ENCODE measurements at regions not wholly inside any gene's neighbourhood (a gene's known extent, or its start where the extent isn't known, plus 50 kb on each side); places are given as distances from the start of the nearest gene placed in this dataset.
A peak's percentile ranks its signal among the peaks of the same experiment; 100 is the strongest.

- Mint-ChIP-seq H3K4me3 (no peak overlapping the region), H3K9me3 (no peaks in the 10 kb centered on the region), H3K36me3 (ENCODE audit: low read depth) (no peaks in the 10 kb centered on the region), H3K27me3 (no peaks in the 10 kb centered on the region), H3K4me1 (ENCODE audit: low read depth) (peaks cover 10% of the 10 kb centered on the region), H3K27ac (no peak overlapping the region)
- no peaks in the 10 kb centered on the region for H3K9me3 ChIP-seq (ENCODE audit: control insufficient read depth in 1 of 2, insufficient read depth in 1 of 2, low read length in 2 of 2)
- no peaks in the 10 kb centered on the region for H3K36me3 ChIP-seq (ENCODE audit: insufficient read depth, low read length)
- no peak for TF ChIP-seq CTCF (IDR thresholded peaks at IDR 0.05)
- DNase-seq = no peak
- H3K27ac ChIP-seq (ENCODE audit: low read depth in 1 of 2, low read length in 2 of 2) = no peak overlapping the region
- no peaks in the 10 kb centered on the region for H3K27me3 ChIP-seq (ENCODE audit: control insufficient read depth in 1 of 2, insufficient read depth in 2 of 2, low read length in 2 of 2)
- POLR2A ChIA-PET = interaction anchor here (0.5 kb wide), 1 partner anchor 62 kb away, joined by 4 read pairs; no protein-coding TSS in a partner anchor
- intact Hi-C loops (cut with DNase I, micrococcal nuclease) = loop anchor here in 1 of 2 experiments (5.0 kb wide), 1 partner anchor 1033 kb away; no protein-coding TSS in a partner anchor
- no peak overlapping the region for H3K4me3 ChIP-seq (ENCODE audit: low read length)
- CTCF ChIA-PET = no interaction called here
- no peaks in the 10 kb centered on the region for H3K4me1 ChIP-seq (ENCODE audit: insufficient read depth, low read length)
- ATAC-seq (ENCODE audit: poor library complexity) = no peak
Measured at GRCh38 chr5:109594217-109594616, 95.5 kb upstream of the MAN2A1 start.

- no peaks in the 10 kb centered on the region for H3K36me3 ChIP-seq (ENCODE audit: insufficient read depth, low read length)
- POLR2A ChIA-PET = no interaction called here
- no peak for ATAC-seq (ENCODE audit: poor library complexity)
- no peak for TF ChIP-seq CTCF (IDR thresholded peaks at IDR 0.05)
- H3K4me1 Mint-ChIP-seq (ENCODE audit: low read depth) = peaks cover 10% of the 10 kb centered on the region
- H3K4me3 ChIP-seq (ENCODE audit: low read length) = no peak overlapping the region
- H3K27ac Mint-ChIP-seq = no peak overlapping the region
- CTCF ChIA-PET = no interaction called here
- H3K27ac ChIP-seq (ENCODE audit: low read depth in 1 of 2, low read length in 2 of 2) = no peak overlapping the region
- H3K27me3 Mint-ChIP-seq = no peaks in the 10 kb centered on the region
- no peaks in the 10 kb centered on the region for H3K9me3 Mint-ChIP-seq
- H3K9me3 ChIP-seq (ENCODE audit: control insufficient read depth in 1 of 2, insufficient read depth in 1 of 2, low read length in 2 of 2) = no peaks in the 10 kb centered on the region
- H3K4me1 ChIP-seq (ENCODE audit: insufficient read depth, low read length) = no peaks in the 10 kb centered on the region
- H3K27me3 ChIP-seq (ENCODE audit: control insufficient read depth in 1 of 2, insufficient read depth in 2 of 2, low read length in 2 of 2) = no peaks in the 10 kb centered on the region
- no peaks in the 10 kb centered on the region for H3K36me3 Mint-ChIP-seq (ENCODE audit: low read depth)
- DNase-seq = no peak
- intact Hi-C loops (cut with DNase I, micrococcal nuclease) = loop anchor here in 1 of 2 experiments (5.0 kb wide), 1 partner anchor 1037 kb away; no protein-coding TSS in a partner anchor
- H3K4me3 Mint-ChIP-seq = no peak overlapping the region
Measured at GRCh38 chr5:109590799-109591198, 98.9 kb upstream of the MAN2A1 start.

- Histone ChIP-seq H3K27me3 (ENCODE audit: control insufficient read depth in 1 of 2, insufficient read depth in 2 of 2, low read length in 2 of 2) (no peaks in the 10 kb centered on the region), H3K9me3 (ENCODE audit: control insufficient read depth in 1 of 2, insufficient read depth in 1 of 2, low read length in 2 of 2) (no peaks in the 10 kb centered on the region), H3K4me1 (ENCODE audit: insufficient read depth, low read length) (no peaks in the 10 kb centered on the region), H3K4me3 (ENCODE audit: low read length) (no peak overlapping the region), H3K36me3 (ENCODE audit: insufficient read depth, low read length) (no peaks in the 10 kb centered on the region), H3K27ac (ENCODE audit: low read depth in 1 of 2, low read length in 2 of 2) (no peak overlapping the region)
- Mint-ChIP-seq H3K9me3 (no peaks in the 10 kb centered on the region), H3K4me3 (no peak overlapping the region), H3K4me1 (ENCODE audit: low read depth) (peaks cover 10% of the 10 kb centered on the region), H3K27me3 (no peaks in the 10 kb centered on the region), H3K36me3 (ENCODE audit: low read depth) (no peaks in the 10 kb centered on the region), H3K27ac (no peak overlapping the region)
- POLR2A ChIA-PET = no interaction called here
- no peak for ATAC-seq (ENCODE audit: poor library complexity)
- no peak for TF ChIP-seq CTCF (IDR thresholded peaks at IDR 0.05)
- peak in 4 of 14 experiments; percentile 7 to 46 (median 40) for DNase-seq
- CTCF ChIA-PET = no interaction called here
- intact Hi-C loops (cut with DNase I, micrococcal nuclease) = loop anchor here in 1 of 2 experiments (5.0 kb wide), 1 partner anchor 1037 kb away; no protein-coding TSS in a partner anchor
Measured at GRCh38 chr5:109589986-109590385, 99.7 kb upstream of the MAN2A1 start.
